Uterus (tissue), 3 donors: ENCODE measurements at regions not wholly inside any gene's neighbourhood (a gene's known extent, or its start where the extent isn't known, plus 50 kb on each side); places are given as distances from the start of the nearest gene placed in this dataset.

Experiments
- DNase-seq, 2 donors: peaks; one replicate each; pipeline ENCODE4 v3.0.0-alpha.2; 2019 to 2020
- H3K27ac ChIP-seq, 2 donors: fragments of 200-600 bp; sonication (generic); 1 replicate in 1 of 2; 2 replicates in 1 of 2; pipeline ENCODE4 v1.5.1; 2016 to 2018
- H3K27me3 ChIP-seq, 2 donors: fragments of 200-600 bp; sonication (generic); one replicate each; pipeline ENCODE4 v1.5.1; 2018 to 2019; ENCODE audit warnings: control low read depth in 1 of 2
- H3K36me3 ChIP-seq, 2 donors: fragments of 200-600 bp; sonication (generic); one replicate each; pipeline ENCODE4 v1.5.1; 2019; ENCODE audit warnings: control low read depth in 1 of 2
- H3K4me1 ChIP-seq, 2 donors: fragments of 200-600 bp; sonication (generic); one replicate each; pipeline ENCODE4 v1.5.1; 2018 to 2019; ENCODE audit warnings: control low read depth in 1 of 2
- H3K4me3 ChIP-seq, 2 donors: fragments of 200-600 bp; sonication (generic); 1 replicate in 1 of 2; 2 replicates in 1 of 2; pipeline ENCODE4 v1.5.1; 2018 to 2019; ENCODE audit warnings: mild to moderate bottlenecking in 1 of 2
- H3K9me3 ChIP-seq, 2 donors: fragments of 200-600 bp; sonication (generic); one replicate each; pipeline ENCODE4 v1.5.1; 2019; ENCODE audit warnings: control low read depth in 1 of 2
- CTCF ChIP-seq, 4 experiments: fragments of 200-600 bp in 2 of 4; fragments of 450-650 bp in 2 of 4; sonication (generic) in 2 of 4; IDR thresholded peaks; one replicate each; pipeline ENCODE4 v1.5.1; 2016 to 2019; ENCODE audit warnings: antibody characterized with exemption in 4 of 4, mild to moderate bottlenecking in 2 of 4, moderate library complexity in 1 of 4
- POLR2A ChIP-seq, 2 donors: fragments of 450-650 bp; IDR thresholded peaks; one replicate each; pipeline ENCODE4 v1.6.1; 2016; ENCODE audit warnings: antibody characterized with exemption in 2 of 2, mild to moderate bottlenecking in 1 of 2, moderate library complexity in 1 of 2
- intact Hi-C: fragments of 100-400 bp; cut with DNase I; formaldehyde crosslinking; loops from one replicate; pipeline ENCODE4 v1.15.1; 2023; ENCODE audit warnings: low total_unique reads
- donor health status: DM: yes; HTN: yes; CAD: no.

GRCh38 chr9:1619915-1620710 lies 395.0 kb upstream of the SMARCA2 start:
- H3K4me1 ChIP-seq = no peaks in the 10 kb centered on the region
- H3K27ac ChIP-seq = no peak overlapping the region
- no peaks in the 10 kb centered on the region for H3K27me3 ChIP-seq
- intact Hi-C loops = no loop called here
- H3K9me3 ChIP-seq = no peaks in the 10 kb centered on the region
- no peak for DNase-seq
- H3K4me3 ChIP-seq = no peak overlapping the region
- TF ChIP-seq CTCF (IDR thresholded peaks at IDR 0.05) (no peak), POLR2A (IDR thresholded peaks at IDR 0.05) (no peak)
- H3K36me3 ChIP-seq = no peaks in the 10 kb centered on the region

GRCh38 chr9:1637401-1637800 lies 377.7 kb upstream of the SMARCA2 start:
- Histone ChIP-seq H3K4me1 (no peaks in the 10 kb centered on the region), H3K27ac (no peak overlapping the region)

GRCh38 chr9:1639166-1639565 lies 376.0 kb upstream of the SMARCA2 start:
- no peak for TF ChIP-seq CTCF (IDR thresholded peaks at IDR 0.05)
- TF ChIP-seq POLR2A (IDR thresholded peaks at IDR 0.05) = no peak
- Histone ChIP-seq H3K4me1 (no peaks in the 10 kb centered on the region), H3K36me3 (no peaks in the 10 kb centered on the region), H3K9me3 (no peaks in the 10 kb centered on the region), H3K4me3 (no peak overlapping the region), H3K27me3 (no peaks in the 10 kb centered on the region), H3K27ac (no peak overlapping the region)
- no peak for DNase-seq
- intact Hi-C loops = no loop called here

More at GRCh38 chr9:1637401-1637800, 377.7 kb upstream of the SMARCA2 start:
- Histone ChIP-seq H3K27me3 (no peaks in the 10 kb centered on the region), H3K9me3 (no peaks in the 10 kb centered on the region), H3K4me3 (no peak overlapping the region), H3K36me3 (no peaks in the 10 kb centered on the region)
- TF ChIP-seq CTCF (IDR thresholded peaks at IDR 0.05) (no peak), POLR2A (IDR thresholded peaks at IDR 0.05) (no peak)
- intact Hi-C loops = no loop called here
- DNase-seq = no peak

- no peaks in the 10 kb centered on the region for H3K9me3 ChIP-seq
- no peaks in the 10 kb centered on the region for H3K4me1 ChIP-seq
- no peak overlapping the region for H3K4me3 ChIP-seq
- H3K27ac ChIP-seq = no peak overlapping the region
- intact Hi-C loops = no loop called here
- no peak for DNase-seq
- no peaks in the 10 kb centered on the region for H3K36me3 ChIP-seq
- no peaks in the 10 kb centered on the region for H3K27me3 ChIP-seq
- TF ChIP-seq POLR2A (IDR thresholded peaks at IDR 0.05) (no peak), CTCF (IDR thresholded peaks at IDR 0.05) (no peak)
Observed at GRCh38 chr9:1647776-1648175, 367.4 kb upstream of the SMARCA2 start.

- no peaks in the 10 kb centered on the region for H3K9me3 ChIP-seq
- intact Hi-C loops = no loop called here
- TF ChIP-seq CTCF (IDR thresholded peaks at IDR 0.05) = no peak
- TF ChIP-seq POLR2A (IDR thresholded peaks at IDR 0.05) = no peak
- no peak overlapping the region for H3K27ac ChIP-seq
- H3K27me3 ChIP-seq = no peaks in the 10 kb centered on the region
- H3K4me3 ChIP-seq = no peak overlapping the region
- no peaks in the 10 kb centered on the region for H3K4me1 ChIP-seq
- DNase-seq = no peak
- H3K36me3 ChIP-seq = no peaks in the 10 kb centered on the region
Observed at GRCh38 chr9:1653282-1653681, 361.9 kb upstream of the SMARCA2 start.
